GM12878 (cell line): ENCODE measurements at regions not wholly inside any gene's neighbourhood (a gene's known extent, or its start where the extent isn't known, plus 50 kb on each side); places are given as distances from the start of the nearest gene placed in this dataset.

Source experiments
- ATAC-seq: fragments of 200-7000 bp; cut with Tn5 transposase; 3 replicates; pipeline ENCODE4 v1.9.1; 2020; ENCODE audit warnings: mild to moderate bottlenecking, moderate library complexity
- BruUV-seq: library from RNA; stranded (reverse); fragments of 400-500 nt; replicated peaks from 2 replicates; lab custom pipeline; 2021; lab: Mats Ljungman, UMichigan
- CTCF ChIA-PET: fragments of 300-600 bp; sonication (Branson Sonifier 250); formaldehyde crosslinking; extraction: SDS; loops from one replicate; lab custom pipeline; 2021; ENCODE audit warnings: inconsistent platforms; lab: Yijun Ruan, JAX
- POLR2A ChIA-PET: fragments of 350-600 bp; formaldehyde crosslinking; extraction: SDS; loops from one replicate; lab custom pipeline; 2021; ENCODE audit warnings: inconsistent platforms; lab: Charles Lee
- RAD21 ChIA-PET: fragments of 300-600 bp; sonication (Branson Sonifier 250); formaldehyde crosslinking; loops from one replicate; lab custom pipeline; 2023; ENCODE audit warnings: antibody characterized with exemption; ENCODE audit not compliant: unreplicated experiment; lab: Charles Lee
- SMC1A ChIA-PET: fragments of 300-600 bp; sonication (Branson Sonifier 250); formaldehyde crosslinking; loops from one replicate; lab custom pipeline; 2023; ENCODE audit not compliant: unreplicated experiment, uncharacterized antibody; lab: Charles Lee
- DNase-seq: peaks from one replicate; pipeline ENCODE4 v3.0.0-alpha.2; 2011; ENCODE audit warnings: low read depth, low spot score
- FAIRE-seq: peaks from 3 replicates; lab custom pipeline; 2011; peaks lifted over from hg19 to GRCh38; lab: Jason Lieb, UNC
- H2AFZ ChIP-seq: 2 replicates; pipeline ENCODE4 v1.6.0; 2011; ENCODE audit warnings: low read depth, low read length, control low read depth; ENCODE audit not compliant: control insufficient read depth
- H3K27ac ChIP-seq: 2 replicates; pipeline ENCODE4 v1.5.1; 2011; ENCODE audit warnings: control low read depth; ENCODE audit not compliant: control insufficient read depth, insufficient read depth
- H3K27me3 ChIP-seq, 2 experiments: replicated peaks in 1 of 2; 2 replicates each; pipeline versions ENCODE4 v1.6.0 to v1.6.1; 2011; ENCODE audit warnings: low read length in 1 of 2; ENCODE audit not compliant: control insufficient read depth in 2 of 2, insufficient read depth in 2 of 2
- H3K36me3 ChIP-seq, 2 experiments: 2 replicates each; pipeline ENCODE4 v1.5.1; 2011; ENCODE audit warnings: low read length in 1 of 2; ENCODE audit not compliant: control insufficient read depth in 2 of 2, insufficient read depth in 2 of 2
- H3K4me1 ChIP-seq: 2 replicates; pipeline ENCODE4 v1.6.1; 2011; ENCODE audit warnings: mild to moderate bottlenecking, low read length, moderate library complexity, mixed read lengths; ENCODE audit not compliant: control insufficient read depth, insufficient read depth
- H3K4me2 ChIP-seq: 2 replicates; pipeline ENCODE4 v1.6.0; 2011; ENCODE audit warnings: control low read depth; ENCODE audit not compliant: control insufficient read depth, insufficient read depth
- H3K4me3 ChIP-seq: fragments of 200-600 bp; sonication (generic); 2 replicates; pipeline ENCODE4 v1.5.1; 2016
- H3K79me2 ChIP-seq: 2 replicates; pipeline ENCODE4 v1.6.0; 2011; ENCODE audit warnings: low read length; ENCODE audit not compliant: control insufficient read depth, insufficient read depth
- H3K9ac ChIP-seq: 2 replicates; pipeline ENCODE4 v1.8.0; 2011; ENCODE audit warnings: low read length, control low read depth, mixed read lengths; ENCODE audit not compliant: control insufficient read depth, insufficient read depth
- H3K9me3 ChIP-seq: replicated peaks from 3 replicates; pipeline ENCODE4 v1.5.1; 2011; ENCODE audit warnings: mild to moderate bottlenecking, low read length; ENCODE audit not compliant: control insufficient read depth, insufficient read depth
- H4K20me1 ChIP-seq: 2 replicates; pipeline ENCODE4 v1.6.0; 2011; ENCODE audit not compliant: control insufficient read depth, insufficient read depth
- FOXM1 ChIP-seq: IDR thresholded peaks from 2 replicates; pipeline ENCODE4 v1.6.1; 2012; ENCODE audit warnings: low read depth, mild to moderate bottlenecking, inconsistent platforms, low read length, moderate library complexity
- JUND ChIP-seq: IDR thresholded peaks from 2 replicates; pipeline ENCODE4 v1.6.1; 2012; ENCODE audit warnings: low read depth, mild to moderate bottlenecking, low read length, improper control_type of control experiment, moderate library complexity
- NR2F1 ChIP-seq: fragments of 450-650 bp; conservative IDR thresholded peaks from 2 replicates; pipeline ENCODE4 v1.6.1; 2017; ENCODE audit warnings: mild to moderate bottlenecking
- RFX5 ChIP-seq: IDR thresholded peaks from 2 replicates; pipeline ENCODE4 v1.6.1; 2011; ENCODE audit warnings: low read depth, low read length, improper control_type of control experiment
- USF1 ChIP-seq: IDR thresholded peaks from 2 replicates; pipeline ENCODE4 v1.6.1; 2011; ENCODE audit warnings: borderline replicate concordance, low read depth, mild to moderate bottlenecking, moderate library complexity, mixed read lengths, low read length; ENCODE audit not compliant: insufficient read depth; ENCODE audit errors: extremely low read length
- in situ Hi-C: fragments of 300-500 bp; cut with MboI; formaldehyde crosslinking; loops from 9 replicates; pipeline ENCODE4 v1.14.3; 2018; ENCODE audit warnings: mixed read lengths
- intact Hi-C: fragments of 100-400 bp; cut with micrococcal nuclease; formaldehyde crosslinking; loops from one replicate; pipeline ENCODE4 v1.14.2; 2022; ENCODE audit not compliant: unreplicated experiment

GRCh38 chr4:138399081-138399480, 156.9 kb upstream of the SLC7A11 start:
- no peak overlapping the region for H3K4me3 ChIP-seq
- TF ChIP-seq USF1, result no peak
- ChIA-PET POLR2A (no interaction called here), RAD21 (no interaction called here), SMC1A (interaction anchor here (0.9 to 1.5 kb wide), 2 partner anchors 11 to 156 kb away, joined by 3 to 4 read pairs; no protein-coding TSS in a partner anchor), CTCF (no interaction called here)
- H3K9ac ChIP-seq, result no peak overlapping the region
- no TSS peak for BruUV-seq
- ATAC-seq (no peak), FAIRE-seq (no peak), DNase-seq (no peak)
- H3K9me3 ChIP-seq, result no peaks in the 10 kb centered on the region; the same call in 2 of the 3 replicates
- H3K4me1 ChIP-seq, result no peaks in the 10 kb centered on the region
- in situ Hi-C loops, result no loop called here
- H3K27ac ChIP-seq, result no peak overlapping the region
- no peaks in the 10 kb centered on the region for H4K20me1 ChIP-seq
- no peaks in the 10 kb centered on the region for H3K27me3 ChIP-seq
- H3K4me2 ChIP-seq, result no peak overlapping the region
- no peaks in the 10 kb centered on the region for H3K36me3 ChIP-seq
- intact Hi-C loops, result no loop called here
- no peaks in the 10 kb centered on the region for H3K79me2 ChIP-seq
- no peak overlapping the region for H2AFZ ChIP-seq

DNA sequence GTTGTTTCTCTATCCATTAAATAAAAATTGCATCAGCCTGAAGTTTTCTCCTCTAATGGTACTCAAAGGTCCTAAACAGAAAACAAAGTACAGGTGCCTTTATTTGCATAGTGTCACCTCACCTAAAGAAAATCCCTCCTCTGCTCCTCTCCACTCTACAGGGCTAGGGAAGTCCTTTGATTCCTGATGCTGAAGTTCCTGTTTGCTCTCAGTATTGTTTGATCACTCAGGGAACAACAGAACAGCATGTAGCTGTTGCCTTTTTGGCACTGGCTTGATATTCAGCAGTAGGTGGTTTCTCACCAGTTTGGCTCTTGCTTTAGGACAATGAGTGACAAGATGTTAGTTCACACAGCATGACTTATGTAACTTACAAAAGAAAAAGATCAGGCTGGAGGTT, 156.2 kb upstream of the SLC7A11 start:
- DNase-seq (no peak), ATAC-seq (no peak), FAIRE-seq (no peak)
- Histone ChIP-seq H3K4me3 (no peak overlapping the region), H3K9ac (no peak overlapping the region), H3K4me1 (peaks cover 3% of the 10 kb centered on the region), H3K79me2 (no peaks in the 10 kb centered on the region), H3K9me3 (no peaks in the 10 kb centered on the region; the same call in 2 of the 3 replicates), H3K4me2 (no peak overlapping the region), H3K27ac (no peak overlapping the region), H3K27me3 (no peaks in the 10 kb centered on the region), H2AFZ (no peak overlapping the region), H4K20me1 (no peaks in the 10 kb centered on the region), H3K36me3 (no peaks in the 10 kb centered on the region)
- TF ChIP-seq JUND (no peak), FOXM1 (no peak), RFX5 (no peak), NR2F1 (no peak)
- SMC1A ChIA-PET, result interaction anchor here (1.5 kb wide), 1 partner anchor 155 kb away, joined by 4 read pairs; no protein-coding TSS in a partner anchor
- no TSS peak for BruUV-seq
- RAD21 ChIA-PET, result no interaction called here
- CTCF ChIA-PET, result no interaction called here
- intact Hi-C loops (no loop called here), in situ Hi-C loops (no loop called here)
- POLR2A ChIA-PET, result no interaction called here
